CD4-positive, alpha-beta T cell treated with Interferon alpha-2 for 1 hour (primary cell): ENCODE measurements at regions not wholly inside any gene's neighbourhood (a gene's known extent, or its start where the extent isn't known, plus 50 kb on each side); places are given as distances from the start of the nearest gene placed in this dataset.

Experiments
- DNase-seq, 2 donors: peaks; one replicate each; pipeline ENCODE4 v3.0.0-alpha.2; 2020 to 2022

GRCh38 chr7:98463837-98464557 lies 63.1 kb upstream of the BAIAP2L1 start:
- DNase-seq, result no peak

- no peak for DNase-seq
Observed at GRCh38 chr7:98462911-98463633, 62.2 kb upstream of the BAIAP2L1 start.

GRCh38 chr7:98460902-98461301 lies 60.0 kb upstream of the BAIAP2L1 start:
- DNase-seq, result no peak

- no peak for DNase-seq
Observed at GRCh38 chr7:98459529-98459928, 58.6 kb upstream of the BAIAP2L1 start.

GRCh38 chr7:98458090-98458875 lies 57.4 kb upstream of the BAIAP2L1 start:
- no peak for DNase-seq

GRCh38 chr7:98456866-98457265 lies 56.0 kb upstream of the BAIAP2L1 start:
- DNase-seq, result no peak

- DNase-seq, result no peak
Observed at GRCh38 chr7:98452791-98453190, 51.9 kb upstream of the BAIAP2L1 start.
